HuH-7 (cell line): ENCODE measurements at regions not wholly inside any gene's neighbourhood (a gene's known extent, or its start where the extent isn't known, plus 50 kb on each side); places are given as distances from the start of the nearest gene placed in this dataset.

ENCODE experiments used
- DNase-seq: peaks from one replicate; pipeline ENCODE4 v3.0.0; 2011; ENCODE audit warnings: low spot score

GRCh38 chr3:13266005-13266404 is 154.1 kb downstream of the NUP210 start:
- DNase-seq = no peak

GRCh38 chr3:13265507-13265906 is 154.6 kb downstream of the NUP210 start:
- no peak for DNase-seq

GRCh38 chr3:13265016-13265415 is 155.1 kb downstream of the NUP210 start:
- no peak for DNase-seq

GRCh38 chr3:13264468-13264795 is 155.7 kb downstream of the NUP210 start:
- no peak for DNase-seq

- DNase-seq = peak; percentile 58
Measured at GRCh38 chr3:13263770-13264467, 156.2 kb downstream of the NUP210 start.

GRCh38 chr3:13262493-13263211 is 157.5 kb downstream of the NUP210 start:
- peak; percentile 84 for DNase-seq

GRCh38 chr3:13261892-13262291 is 158.2 kb downstream of the NUP210 start:
- DNase-seq = no peak

GRCh38 chr3:13261104-13261830 is 158.9 kb downstream of the NUP210 start:
- no peak for DNase-seq

GRCh38 chr3:13260259-13261103 is 159.6 kb downstream of the NUP210 start:
- DNase-seq = peak; percentile 54

GRCh38 chr3:13259831-13260230 is 160.3 kb downstream of the NUP210 start:
- no peak for DNase-seq

- no peak for DNase-seq
Measured at GRCh38 chr3:13258986-13259514, 161.1 kb downstream of the NUP210 start.

GRCh38 chr3:13258280-13258679 is 161.8 kb downstream of the NUP210 start:
- no peak for DNase-seq

- DNase-seq = no peak
Measured at GRCh38 chr3:13257666-13258065, 162.5 kb downstream of the NUP210 start.

- DNase-seq = no peak
Measured at GRCh38 chr3:13256845-13257244, 163.3 kb downstream of the NUP210 start.

- no peak for DNase-seq
Measured at GRCh38 chr3:13254028-13254951, 165.8 kb downstream of the NUP210 start.

- no peak for DNase-seq
Measured at GRCh38 chr3:13253208-13253937, 166.7 kb downstream of the NUP210 start.

- DNase-seq = no peak
Measured at GRCh38 chr3:13252207-13252606, 167.9 kb downstream of the NUP210 start.

GRCh38 chr3:13251166-13251903 is 168.8 kb downstream of the NUP210 start:
- no peak for DNase-seq

GRCh38 chr3:13249664-13250390 is 170.3 kb downstream of the NUP210 start:
- no peak for DNase-seq
